GM19035 (cell line): ENCODE measurements at regions not wholly inside any gene's neighbourhood (a gene's known extent, or its start where the extent isn't known, plus 50 kb on each side); places are given as distances from the start of the nearest gene placed in this dataset.
"Not testable (repeated sequence)": the region's sequence is repeated elsewhere in the genome, so short reads cannot be mapped to it uniquely, and the experiment has no call there.

Source experiments
- ATAC-seq: cut with Tn5 transposase; IDR thresholded peaks from one replicate; pipeline ENCODE4 v1.9.1; 2021; ENCODE audit not compliant: unreplicated experiment

DNA sequence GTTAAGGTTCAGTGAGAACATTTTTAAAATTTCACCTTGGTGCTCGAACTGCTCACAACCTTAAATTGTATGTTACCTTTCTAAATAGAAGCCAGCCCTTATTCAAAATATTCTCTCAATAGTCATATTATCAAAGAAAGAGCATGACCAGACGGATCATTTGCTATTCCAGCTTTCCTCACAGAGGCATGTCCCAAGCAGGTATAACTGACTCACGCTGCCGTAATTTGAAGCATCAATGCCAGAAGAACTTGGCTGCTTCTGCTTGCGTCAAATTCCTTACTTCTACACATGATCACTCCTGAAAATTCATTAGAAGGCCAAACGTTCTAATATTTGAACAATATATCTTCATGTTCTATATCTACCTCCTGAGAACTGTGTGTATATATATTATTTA is 69.5 kb upstream of the VGLL4 start:
- no peak for ATAC-seq

- ATAC-seq, result no peak
Measured at GRCh38 chr3:11712646-11713045, 68.9 kb upstream of the VGLL4 start.

DNA sequence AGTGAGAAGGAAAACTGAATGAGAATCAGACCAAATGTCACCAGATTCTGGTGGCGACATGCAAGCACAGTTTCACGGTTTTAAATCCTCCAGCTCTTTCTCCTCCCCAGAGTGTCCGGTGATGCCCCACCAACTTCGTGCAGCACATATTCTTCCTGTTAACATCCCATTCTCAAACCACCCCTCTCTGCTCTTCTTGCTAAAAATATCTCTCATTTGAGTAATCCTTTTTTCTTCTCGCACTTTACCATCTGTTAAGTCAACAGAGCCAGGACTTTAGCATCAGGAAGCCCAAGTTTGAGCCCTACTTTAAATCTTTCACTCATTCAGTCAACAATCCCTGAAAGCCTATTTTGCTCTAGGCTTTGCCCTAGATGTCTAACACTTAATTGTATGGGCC is 68.2 kb upstream of the VGLL4 start:
- ATAC-seq, result no peak

- ATAC-seq, result no peak
Measured at GRCh38 chr3:11709782-11710181, 66.1 kb upstream of the VGLL4 start.

DNA sequence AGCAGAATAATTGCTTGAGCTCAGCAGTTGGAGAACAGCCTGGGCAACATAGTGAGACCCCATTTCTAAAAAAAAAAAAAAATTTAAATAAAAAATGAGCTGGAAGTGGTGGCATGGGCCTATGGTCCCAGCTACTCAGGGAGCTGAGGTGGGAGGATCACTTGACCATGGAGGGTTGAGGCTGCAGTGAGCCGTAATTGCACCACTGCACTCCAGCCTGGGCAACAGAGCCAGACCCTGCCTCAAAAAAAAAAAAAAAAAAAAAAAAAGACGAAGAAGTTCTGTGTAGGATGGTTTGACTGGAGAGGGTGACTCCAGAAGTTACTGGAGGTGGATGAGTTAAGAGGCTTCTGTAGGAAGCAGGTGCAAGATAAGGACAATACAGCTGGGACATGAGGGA is 63.4 kb upstream of the VGLL4 start:
- ATAC-seq, result not testable (repeated sequence)

DNA sequence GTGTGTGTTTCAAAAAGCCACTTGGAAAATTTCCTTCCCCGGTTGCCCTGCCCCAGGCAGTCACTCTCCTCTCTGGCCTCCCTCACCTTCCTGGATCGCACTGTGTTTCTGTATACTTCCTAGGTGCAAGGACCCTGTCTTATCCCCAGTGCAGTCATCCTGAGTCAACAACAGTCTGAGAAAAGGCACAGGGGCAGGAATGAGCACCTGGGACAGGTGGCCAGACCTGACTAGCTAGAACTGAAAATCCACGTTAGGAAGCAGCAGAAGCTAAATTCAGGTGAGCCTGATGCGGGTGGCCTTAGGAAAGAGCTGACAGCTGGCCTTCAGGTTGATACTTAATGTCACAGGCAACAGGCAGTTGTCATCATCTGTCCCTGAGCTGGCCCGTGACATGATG is 62.9 kb upstream of the VGLL4 start:
- ATAC-seq, result no peak

GRCh38 chr3:11705049-11705448 is 61.3 kb upstream of the VGLL4 start:
- ATAC-seq, result no peak

DNA sequence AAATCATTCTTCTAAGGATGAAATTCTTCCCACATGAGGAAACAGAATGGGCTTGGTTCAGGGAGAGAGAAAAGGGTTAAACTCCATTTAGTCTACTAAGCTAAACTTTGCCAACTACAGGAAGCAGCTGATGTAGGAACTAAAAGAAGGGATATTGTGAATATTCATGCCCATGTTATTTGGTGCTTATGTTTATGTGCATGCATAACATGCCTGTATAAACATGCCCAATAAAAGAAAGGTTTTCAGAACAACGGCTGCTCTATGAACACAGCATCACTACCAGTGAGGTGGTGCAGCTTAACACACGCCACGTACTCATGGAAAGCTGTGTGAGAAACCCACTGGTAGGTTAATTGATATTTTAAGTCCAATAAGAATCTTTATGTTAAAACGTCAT is 59.4 kb upstream of the VGLL4 start:
- no peak for ATAC-seq

DNA sequence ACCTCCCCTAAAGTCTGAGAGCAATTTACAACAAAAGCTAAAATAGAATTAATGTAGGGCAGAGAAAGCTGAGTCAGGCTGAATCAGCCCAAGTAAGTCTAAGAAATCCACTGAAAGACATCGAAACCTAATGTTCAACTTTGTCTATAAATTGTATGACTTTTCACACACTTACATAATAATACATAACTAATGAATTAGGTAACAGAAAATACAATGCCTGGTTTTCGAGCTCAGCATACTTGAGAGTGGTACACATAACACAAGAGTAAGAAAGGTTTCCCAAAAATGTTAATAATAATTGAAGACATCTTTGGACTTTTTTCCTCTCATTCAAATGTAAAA is 55.3 kb upstream of the VGLL4 start:
- ATAC-seq, result no peak

GRCh38 chr3:11698326-11699082 is 54.8 kb upstream of the VGLL4 start:
- no peak for ATAC-seq

- ATAC-seq, result no peak
Measured at GRCh38 chr3:11697701-11698100, 54.0 kb upstream of the VGLL4 start.

DNA sequence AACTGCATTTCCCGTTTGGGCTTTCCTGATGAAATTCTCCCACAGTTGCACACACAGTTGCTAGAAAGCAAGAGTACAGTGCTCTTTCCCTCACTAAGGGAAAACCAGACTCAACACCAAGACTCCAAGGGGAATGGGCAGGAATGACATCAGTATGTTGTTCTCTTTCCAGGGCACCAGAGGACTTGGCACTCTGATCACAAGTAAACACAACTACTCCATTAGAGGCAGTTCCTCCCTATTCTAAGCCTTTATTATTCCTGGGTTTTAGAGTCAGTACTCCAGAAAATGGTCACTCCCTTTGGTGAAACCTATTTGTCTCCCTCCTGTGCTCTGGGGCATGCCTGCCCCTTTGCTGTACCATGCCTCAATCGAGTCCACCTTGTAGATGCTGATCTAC is 52.3 kb upstream of the VGLL4 start:
- no peak for ATAC-seq
